ENCODE measurements at regions not wholly inside any gene's neighbourhood (a gene's known extent, or its start where the extent isn't known, plus 50 kb on each side); places are given as distances from the start of the nearest gene placed in this dataset.
"Not testable (repeated sequence)": the region's sequence is repeated elsewhere in the genome, so short reads cannot be mapped to it uniquely, and the experiment has no call there.

DNA sequence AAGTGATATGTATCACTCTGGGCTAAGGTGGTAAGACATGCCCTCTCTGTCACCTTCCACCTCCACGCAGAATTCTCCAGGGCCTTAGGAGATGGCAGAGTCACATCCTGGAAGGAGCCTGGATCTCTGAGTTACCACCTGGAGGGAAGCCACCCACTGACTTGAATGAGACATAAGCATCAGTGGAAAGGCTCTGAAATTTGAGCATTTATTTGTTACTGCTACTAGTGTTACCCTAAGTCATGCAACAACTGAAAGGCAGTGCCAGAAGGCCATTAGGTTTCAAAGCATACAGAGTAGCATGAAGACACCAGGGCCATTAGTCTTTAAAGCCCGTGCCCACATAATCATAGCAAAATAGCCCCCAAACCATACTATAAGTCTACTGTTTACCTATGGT lies 230.3 kb upstream of the IRF2BP2 start:
- DNase-seq, result no peak

DNA sequence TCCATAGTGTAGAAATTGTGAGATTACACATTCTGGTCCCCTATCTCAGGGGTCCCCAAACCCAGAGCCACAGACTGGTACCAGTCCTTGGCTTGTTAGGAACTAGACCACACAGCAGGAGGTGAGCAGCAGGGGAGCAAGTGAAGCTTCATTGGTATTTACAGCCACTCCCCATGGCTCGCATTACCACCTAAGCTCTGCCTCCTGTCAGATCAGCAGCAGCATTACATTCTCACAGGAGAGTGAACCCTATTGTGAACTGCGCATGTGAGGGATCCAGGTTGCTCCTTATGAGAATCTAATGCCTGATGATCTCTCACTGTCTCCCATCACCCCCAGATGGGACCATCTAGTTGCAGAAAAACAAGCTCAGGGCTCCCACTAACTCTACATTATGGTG lies 229.7 kb upstream of the IRF2BP2 start:
- no peak for DNase-seq

- DNase-seq, result no peak
Measured at GRCh38 chr1:234838820-234839219, 228.8 kb upstream of the IRF2BP2 start.

- peak in 2 of 4 experiments; percentile 43 to 54 for DNase-seq
Measured at GRCh38 chr1:234838182-234838581, 228.2 kb upstream of the IRF2BP2 start.

DNA sequence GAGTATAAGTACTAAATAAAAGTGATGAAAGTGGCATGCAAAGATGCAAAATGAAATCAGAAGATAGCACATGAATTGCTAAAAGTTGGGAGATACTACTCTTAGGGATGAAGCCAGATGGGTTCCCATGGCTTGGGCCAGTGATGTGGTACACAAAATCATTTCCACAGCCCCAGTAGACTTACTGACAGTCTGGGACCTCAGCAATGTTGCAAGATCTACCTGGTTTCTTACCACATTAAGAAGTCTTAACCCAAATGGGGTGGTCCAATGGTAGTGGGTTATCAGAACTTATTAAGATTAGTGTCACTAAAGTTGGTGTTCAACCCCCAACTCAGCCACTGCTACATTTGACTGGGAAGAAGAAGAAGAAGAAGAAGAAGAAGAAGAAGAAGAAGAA lies 227.7 kb upstream of the IRF2BP2 start:
- no peak for DNase-seq

- DNase-seq, result no peak
Measured at GRCh38 chr1:234836776-234837357, 226.9 kb upstream of the IRF2BP2 start.

GRCh38 chr1:234836045-234836681 lies 226.2 kb upstream of the IRF2BP2 start:
- DNase-seq, result peak; percentile 65 to 81 (median 74)

GRCh38 chr1:234835239-234835638 lies 225.3 kb upstream of the IRF2BP2 start:
- no peak for DNase-seq

- no peak for DNase-seq
Measured at GRCh38 chr1:234833646-234834045, 223.7 kb upstream of the IRF2BP2 start.

DNA sequence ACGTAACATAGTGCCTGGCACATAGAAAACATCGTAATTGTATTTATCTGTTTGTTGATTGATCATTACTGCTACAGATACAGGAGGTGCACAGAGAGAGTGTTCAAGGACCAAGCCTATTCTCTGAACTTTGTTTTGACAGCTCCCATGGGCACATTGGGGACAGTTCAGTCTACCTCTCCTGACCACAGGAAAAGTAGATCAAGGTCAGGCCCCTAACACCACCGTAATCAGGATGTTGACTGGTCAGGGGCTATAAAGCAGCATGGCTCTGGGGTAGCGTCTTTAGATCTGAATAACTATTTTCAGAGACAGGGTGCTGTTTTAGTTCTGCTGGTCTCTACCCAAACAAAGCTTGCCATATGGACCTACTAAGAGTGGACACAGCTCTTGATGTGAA lies 223.1 kb upstream of the IRF2BP2 start:
- DNase-seq, result no peak

GRCh38 chr1:234827656-234828055 lies 217.7 kb upstream of the IRF2BP2 start:
- no peak for DNase-seq

DNA sequence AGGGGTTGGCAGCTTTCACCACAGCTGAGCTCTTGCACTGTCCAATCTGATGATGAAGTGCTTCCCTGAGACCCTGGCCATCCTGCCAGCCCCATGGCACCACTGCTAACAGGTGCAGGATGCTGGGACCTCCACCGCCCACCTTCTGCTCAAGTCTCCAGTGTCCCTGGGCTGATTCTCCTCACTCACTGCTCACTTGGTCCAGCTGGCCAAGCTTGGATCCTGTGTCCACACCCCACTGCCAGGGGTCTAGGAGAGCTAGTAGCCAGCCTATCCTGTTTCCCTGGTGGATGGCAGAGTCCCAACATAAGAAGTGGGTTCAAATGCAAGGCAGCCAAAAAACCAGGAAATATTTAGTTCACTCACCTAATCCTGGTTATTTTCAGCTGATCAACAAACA lies 217.2 kb upstream of the IRF2BP2 start:
- DNase-seq, result no peak

- DNase-seq, result no peak
Measured at GRCh38 chr1:234826352-234826751, 216.4 kb upstream of the IRF2BP2 start.

GRCh38 chr1:234825498-234826165 lies 215.7 kb upstream of the IRF2BP2 start:
- no peak for DNase-seq

DNA sequence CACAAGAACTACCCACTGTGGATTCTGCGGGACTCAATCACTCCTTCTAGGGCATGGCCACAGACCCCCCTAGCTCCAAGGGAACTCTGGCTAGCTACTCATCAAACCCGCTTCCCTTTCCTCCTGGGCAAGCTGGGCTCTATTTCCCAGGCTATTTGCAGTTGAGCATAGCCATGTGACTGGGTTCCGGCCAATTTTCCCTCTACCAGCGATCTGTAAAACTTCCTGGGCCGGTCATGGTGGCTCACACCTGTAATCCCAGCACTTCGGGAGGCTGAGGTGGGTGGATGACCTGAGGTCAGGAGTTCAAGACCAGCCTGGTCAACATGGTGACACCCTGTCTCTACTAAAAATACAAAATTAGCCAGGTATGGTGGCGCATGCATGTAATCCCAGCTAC lies 214.9 kb upstream of the IRF2BP2 start:
- DNase-seq, result not testable (repeated sequence)

- no peak for DNase-seq
Measured at GRCh38 chr1:234823191-234824176, 213.5 kb upstream of the IRF2BP2 start.

- DNase-seq, result no peak
Measured at GRCh38 chr1:234821840-234822239, 211.9 kb upstream of the IRF2BP2 start.

DNA sequence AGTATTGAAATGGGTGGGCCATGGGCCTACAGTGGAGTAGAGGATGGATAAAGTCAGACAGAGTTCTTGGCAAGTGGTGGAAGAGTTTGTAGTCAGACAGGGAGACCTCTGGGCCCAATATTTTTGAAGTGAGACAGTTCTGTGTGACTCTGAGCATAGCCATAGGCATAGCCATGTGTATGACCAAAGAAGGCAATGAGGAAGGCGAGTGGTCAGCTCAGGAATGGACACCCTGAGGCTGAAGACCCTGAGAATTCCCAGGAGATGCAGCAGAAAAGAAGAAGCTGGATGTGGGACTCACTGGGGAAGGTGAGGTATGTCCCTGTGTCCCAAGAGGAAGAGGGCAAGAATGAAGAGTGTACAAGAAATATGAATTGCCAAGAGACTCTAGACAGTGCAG lies 210.6 kb upstream of the IRF2BP2 start:
- no peak for DNase-seq

DNA sequence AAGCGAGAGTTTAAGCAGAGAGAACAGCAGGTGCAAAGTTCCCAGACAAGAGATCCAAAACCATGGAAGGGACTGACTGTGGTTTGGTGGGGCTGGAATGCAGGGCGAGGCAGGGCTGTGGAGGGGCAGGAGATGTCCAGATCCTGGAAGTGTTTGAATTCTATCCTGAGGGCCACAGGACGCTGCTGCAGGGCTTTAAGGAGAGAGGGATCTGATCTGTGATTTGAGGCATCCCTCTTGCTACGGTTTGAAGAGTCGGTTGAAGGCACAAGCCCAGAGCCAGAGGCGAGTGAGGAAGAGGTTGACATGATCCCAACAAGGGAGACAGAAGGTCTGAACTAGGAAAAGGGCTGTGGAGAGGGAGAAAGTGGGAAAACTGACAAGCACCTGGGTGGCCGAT lies 209.9 kb upstream of the IRF2BP2 start:
- DNase-seq, result not testable (repeated sequence)

DNA sequence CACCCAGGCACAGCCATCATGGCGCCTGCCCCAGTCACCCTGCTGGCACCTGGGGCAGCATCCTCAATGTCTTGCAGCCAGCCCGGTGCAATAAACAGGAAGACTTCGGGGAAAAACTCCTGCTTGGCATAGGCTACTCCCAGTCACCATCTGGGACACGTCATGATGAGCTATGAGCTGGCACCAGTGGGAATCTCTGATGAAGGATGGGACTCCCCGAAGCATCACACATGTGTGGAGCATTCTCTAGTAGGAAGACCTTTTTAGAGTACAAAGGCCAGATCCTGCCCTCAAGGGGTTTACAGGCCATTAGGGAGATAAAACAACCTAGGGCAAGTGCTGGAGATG lies 208.0 kb upstream of the IRF2BP2 start:
- not testable (repeated sequence) for DNase-seq

GRCh38 chr1:234817313-234818039 lies 207.5 kb upstream of the IRF2BP2 start:
- DNase-seq, result not testable (repeated sequence)

- not testable (repeated sequence) for DNase-seq
Measured at GRCh38 chr1:234816864-234817263, 206.9 kb upstream of the IRF2BP2 start.

All from suppressor macrophage (primary cell).